HepG2 (cell line): ENCODE measurements at regions not wholly inside any gene's neighbourhood (a gene's known extent, or its start where the extent isn't known, plus 50 kb on each side); places are given as distances from the start of the nearest gene placed in this dataset.

Experiments
- ATAC-seq: fragments of 200-7000 bp; cut with Tn5 transposase; 3 replicates; pipeline ENCODE4 v1.9.1; 2020; ENCODE audit warnings: mild to moderate bottlenecking, moderate library complexity
- BruUV-seq: library from RNA; stranded (reverse); fragments of 400-500 nt; replicated peaks from 2 replicates; lab custom pipeline; 2021; lab: Mats Ljungman, UMichigan
- CTCF ChIA-PET: fragments of 300-600 bp; formaldehyde crosslinking; extraction: SDS; loops from one replicate; lab custom pipeline; 2021; ENCODE audit warnings: low total read pairs, inconsistent platforms, low intra/inter-chr PET ratio; lab: Yijun Ruan, JAX
- POLR2A ChIA-PET: fragments of 350-600 bp; sonication (Branson Sonifier 250); formaldehyde crosslinking; loops from one replicate; lab custom pipeline; 2020; ENCODE audit warnings: antibody characterized with exemption, inconsistent platforms; lab: Yijun Ruan, JAX
- DNase-seq: peaks from one replicate; pipeline ENCODE4 v3.0.0-alpha.2; 2015; ENCODE audit warnings: low spot score
- FAIRE-seq: peaks from 3 replicates; lab custom pipeline; 2011; peaks lifted over from hg19 to GRCh38; lab: Jason Lieb, UNC
- H2AFZ ChIP-seq: one replicate; pipeline ENCODE4 v1.6.1; 2011; ENCODE audit warnings: low read length, inconsistent platforms
- H3K27ac ChIP-seq: fragments of 300-600 bp; 3 replicates; pipeline ENCODE4 v1.8.0; 2011; ENCODE audit warnings: mixed run types, mild to moderate bottlenecking, mixed read lengths, low read length, inconsistent platforms; ENCODE audit not compliant: insufficient read depth; ENCODE audit errors: extremely low read length
- H3K27me3 ChIP-seq, 2 experiments: fragments of 200-600 bp in 1 of 2; 2 replicates in 1 of 2; 3 replicates in 1 of 2; pipeline versions ENCODE4 v1.6.0 to v1.8.0; 2011; ENCODE audit warnings: low read length in 2 of 2, mild to moderate bottlenecking in 2 of 2, moderate library complexity in 2 of 2, inconsistent platforms in 1 of 2; ENCODE audit not compliant: insufficient read depth in 2 of 2, control insufficient read depth in 1 of 2
- H3K36me3 ChIP-seq, 2 experiments: fragments of 200-600 bp in 1 of 2; replicated peaks in 1 of 2; 2 replicates in 1 of 2; 3 replicates in 1 of 2; pipeline versions ENCODE4 v1.5.1 to v1.8.0; 2011; ENCODE audit warnings: low read length in 2 of 2, inconsistent platforms in 1 of 2; ENCODE audit not compliant: insufficient read depth in 2 of 2, control insufficient read depth in 1 of 2
- H3K4me1 ChIP-seq: 2 replicates; pipeline ENCODE4 v1.5.1; 2012; ENCODE audit warnings: low read length, inconsistent platforms; ENCODE audit not compliant: insufficient read depth
- H3K4me2 ChIP-seq: 2 replicates; pipeline ENCODE4 v1.6.0; 2011; ENCODE audit warnings: low read depth, low read length, inconsistent platforms
- H3K4me3 ChIP-seq, 3 experiments: fragments of 200-600 bp in 1 of 3; sonication (generic), shearing (Covaris generic) in 1 of 3; replicated peaks in 1 of 3; 2 replicates each; pipeline ENCODE4 v1.5.1; 2011 to 2016; ENCODE audit warnings: low read length in 3 of 3, inconsistent platforms in 2 of 3, low read depth in 2 of 3, mild to moderate bottlenecking in 2 of 3, control low read depth in 1 of 3, mixed read lengths in 1 of 3; ENCODE audit not compliant: insufficient read depth in 1 of 3
- H3K79me2 ChIP-seq: one replicate; pipeline ENCODE4 v1.6.1; 2011; ENCODE audit warnings: low read length, inconsistent platforms; ENCODE audit not compliant: insufficient read depth
- H3K9ac ChIP-seq: 2 replicates; pipeline ENCODE4 v1.6.0; 2011; ENCODE audit warnings: mild to moderate bottlenecking, low read depth, low read length, inconsistent platforms; ENCODE audit not compliant: insufficient read depth
- H3K9me3 ChIP-seq: 2 replicates; pipeline ENCODE4 v1.5.1; 2012; ENCODE audit warnings: mild to moderate bottlenecking, low read length
- H4K20me1 ChIP-seq: 2 replicates; pipeline ENCODE4 v1.6.0; 2011; ENCODE audit warnings: inconsistent platforms, mild to moderate bottlenecking, low read length, moderate library complexity; ENCODE audit not compliant: insufficient read depth
- BCL6 ChIP-seq: IDR thresholded peaks from 2 replicates; pipeline ENCODE4 v1.6.1; 2016; ENCODE audit warnings: missing genetic modification reagents, missing compliant biosample characterization
- BRD4 ChIP-seq: sonication (generic); formaldehyde crosslinking; IDR thresholded peaks from 2 replicates; pipeline ENCODE4 v1.4.0; 2020; ENCODE audit warnings: missing genetic modification reagents
- CEBPB ChIP-seq: IDR thresholded peaks from 2 replicates; pipeline ENCODE4 v1.6.1; 2011; ENCODE audit warnings: low read depth, low read length, improper control_type of control experiment, borderline replicate concordance
- ESRRA ChIP-seq: sonication (generic); formaldehyde crosslinking; IDR thresholded peaks from 2 replicates; pipeline ENCODE4 v1.5.1; 2020; ENCODE audit warnings: mild to moderate bottlenecking, low read depth, missing genetic modification reagents
- GABPA ChIP-seq, 2 experiments: IDR thresholded peaks; 2 replicates each; pipeline ENCODE4 v1.6.1; 2011 to 2016; ENCODE audit warnings: low read depth in 2 of 2, low read length in 1 of 2, missing biosample characterization in 1 of 2, missing genetic modification characterization in 1 of 2
- IKZF1 ChIP-seq: fragments of 450-650 bp; IDR thresholded peaks from 2 replicates; pipeline ENCODE4 v1.7.1; 2016
- KDM3A ChIP-seq: IDR thresholded peaks from 2 replicates; pipeline ENCODE4 v1.6.1; 2018; ENCODE audit warnings: low read depth, missing compliant biosample characterization
- PRMT3 ChIP-seq: sonication (generic); formaldehyde crosslinking; IDR thresholded peaks from 2 replicates; pipeline ENCODE4 v1.8.1; 2022; ENCODE audit warnings: low read depth, mild to moderate bottlenecking, moderate library complexity, missing genetic modification reagents, borderline replicate concordance
- RARG ChIP-seq: sonication (generic); formaldehyde crosslinking; IDR thresholded peaks from 2 replicates; pipeline ENCODE4 v1.4.0; 2020; ENCODE audit warnings: low read depth, mild to moderate bottlenecking, missing genetic modification reagents
- RBAK ChIP-seq: sonication (generic); formaldehyde crosslinking; IDR thresholded peaks from 2 replicates; pipeline ENCODE4 v1.5.1; 2020; ENCODE audit warnings: mild to moderate bottlenecking, missing genetic modification reagents
- TGIF2 ChIP-seq: IDR thresholded peaks from 2 replicates; pipeline ENCODE4 v1.6.1; 2016; ENCODE audit warnings: control low read depth, missing compliant biosample characterization
- THYN1 ChIP-seq: sonication (generic); formaldehyde crosslinking; IDR thresholded peaks from 2 replicates; pipeline ENCODE4 v1.8.1; 2023; ENCODE audit warnings: low read depth, mild to moderate bottlenecking, moderate library complexity, missing genetic modification reagents, borderline replicate concordance
- ZMYM2 ChIP-seq: sonication (generic); formaldehyde crosslinking; IDR thresholded peaks from 2 replicates; pipeline ENCODE4 v1.8.0; 2022; ENCODE audit warnings: mild to moderate bottlenecking, missing genetic modification reagents
- ZNF564 ChIP-seq: sonication (generic); formaldehyde crosslinking; IDR thresholded peaks from 2 replicates; pipeline ENCODE4 v1.8.1; 2023; ENCODE audit warnings: mild to moderate bottlenecking, missing genetic modification reagents
- ZNF674 ChIP-seq: sonication (generic); formaldehyde crosslinking; IDR thresholded peaks from 2 replicates; pipeline ENCODE4 v1.5.0; 2020; ENCODE audit warnings: low read depth, mild to moderate bottlenecking, missing genetic modification reagents
- ZNF777 ChIP-seq: sonication (generic); formaldehyde crosslinking; IDR thresholded peaks from 2 replicates; pipeline ENCODE4 v1.4.0; 2020; ENCODE audit warnings: missing genetic modification reagents
- WGBS: methylation state at CpG from one replicate; pipeline ENCODE4 v1.1.6; 2017; ENCODE audit warnings: low lambda C conversion rate; 5-methylcytosine and 5-hydroxymethylcytosine counted together
- in situ Hi-C: cut with HindIII; loops from 2 replicates; pipeline ENCODE4 v1.10.0; 2017; ENCODE audit warnings: low pct_unique_long_range_greater_than_20kb; ENCODE audit not compliant: extremely low pct_ligation_motif_present
- intact Hi-C: fragments of 100-400 bp; cut with micrococcal nuclease; formaldehyde crosslinking; loops from one replicate; pipeline ENCODE4 v1.10.0; 2022; ENCODE audit not compliant: unreplicated experiment
- TF ChIP-seq, protein P1 (sequence below): conservative IDR thresholded peaks from 2 replicates; pipeline ENCODE4 v1.6.1; 2018; ENCODE audit warnings: missing genetic modification reagents
- TF ChIP-seq, protein P2 (sequence below): sonication (generic); formaldehyde crosslinking; IDR thresholded peaks from 2 replicates; pipeline ENCODE4 v1.5.0; 2020; ENCODE audit warnings: missing genetic modification reagents, mild to moderate bottlenecking, borderline replicate concordance
- TF ChIP-seq, protein P3 (sequence below): sonication (generic); formaldehyde crosslinking; IDR thresholded peaks from 2 replicates; pipeline ENCODE4 v1.8.1; 2023; ENCODE audit warnings: missing genetic modification reagents, mild to moderate bottlenecking, borderline replicate concordance

DNA sequence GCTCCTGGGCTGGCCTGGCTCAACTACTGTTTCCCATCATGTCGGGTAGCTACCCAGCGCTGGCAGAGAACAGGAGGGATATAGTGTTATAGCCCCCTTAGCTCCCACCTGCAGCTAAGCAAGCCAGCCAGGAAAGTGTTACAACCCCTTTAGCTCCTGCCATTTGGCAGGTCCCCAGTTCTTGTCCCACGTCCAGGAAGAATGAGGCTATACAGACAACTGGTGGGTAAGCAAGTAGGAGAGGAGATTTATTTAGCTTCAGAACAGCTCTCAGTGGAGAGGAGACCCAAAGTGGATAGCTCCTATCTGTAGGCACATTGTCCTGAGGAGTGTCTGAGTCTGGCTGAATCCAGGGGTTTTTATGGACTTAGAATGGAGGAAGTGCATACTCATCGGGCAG lies 741.1 kb upstream of the B3GALT2 start:
- FAIRE-seq (no peak), ATAC-seq (no peak), DNase-seq (no peak)
- ChIA-PET POLR2A (no interaction called here), CTCF (no interaction called here)
- WGBS, result 0% methylated on average over 4 of the region's 4 CpGs
- Histone ChIP-seq H3K9ac (no peak overlapping the region), H3K79me2 (no peaks in the 10 kb centered on the region), H2AFZ (no peak overlapping the region), H3K9me3 (peaks cover 10% of the 10 kb centered on the region), H3K27me3 (no peaks in the 10 kb centered on the region; a peak in 1 of 5 replicates), H3K4me3 (no peak overlapping the region), H3K36me3 (no peaks in the 10 kb centered on the region), H3K4me1 (no peaks in the 10 kb centered on the region), H4K20me1 (no peaks in the 10 kb centered on the region), H3K4me2 (no peak overlapping the region), H3K27ac (no peak overlapping the region)
- TF ChIP-seq, protein P1, sequence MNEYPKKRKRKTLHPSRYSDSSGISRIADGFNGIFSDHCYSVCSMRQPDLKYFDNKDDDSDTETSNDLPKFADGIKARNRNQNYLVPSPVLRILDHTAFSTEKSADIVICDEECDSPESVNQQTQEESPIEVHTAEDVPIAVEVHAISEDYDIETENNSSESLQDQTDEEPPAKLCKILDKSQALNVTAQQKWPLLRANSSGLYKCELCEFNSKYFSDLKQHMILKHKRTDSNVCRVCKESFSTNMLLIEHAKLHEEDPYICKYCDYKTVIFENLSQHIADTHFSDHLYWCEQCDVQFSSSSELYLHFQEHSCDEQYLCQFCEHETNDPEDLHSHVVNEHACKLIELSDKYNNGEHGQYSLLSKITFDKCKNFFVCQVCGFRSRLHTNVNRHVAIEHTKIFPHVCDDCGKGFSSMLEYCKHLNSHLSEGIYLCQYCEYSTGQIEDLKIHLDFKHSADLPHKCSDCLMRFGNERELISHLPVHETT, result no peak
- TF ChIP-seq, protein P2, sequence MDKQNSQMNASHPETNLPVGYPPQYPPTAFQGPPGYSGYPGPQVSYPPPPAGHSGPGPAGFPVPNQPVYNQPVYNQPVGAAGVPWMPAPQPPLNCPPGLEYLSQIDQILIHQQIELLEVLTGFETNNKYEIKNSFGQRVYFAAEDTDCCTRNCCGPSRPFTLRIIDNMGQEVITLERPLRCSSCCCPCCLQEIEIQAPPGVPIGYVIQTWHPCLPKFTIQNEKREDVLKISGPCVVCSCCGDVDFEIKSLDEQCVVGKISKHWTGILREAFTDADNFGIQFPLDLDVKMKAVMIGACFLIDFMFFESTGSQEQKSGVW (CRISPR knock-in tag), result no peak
- TF ChIP-seq ZNF777, result no peak
- in situ Hi-C loops (no loop called here), intact Hi-C loops (no loop called here)
- no TSS peak for BruUV-seq

DNA sequence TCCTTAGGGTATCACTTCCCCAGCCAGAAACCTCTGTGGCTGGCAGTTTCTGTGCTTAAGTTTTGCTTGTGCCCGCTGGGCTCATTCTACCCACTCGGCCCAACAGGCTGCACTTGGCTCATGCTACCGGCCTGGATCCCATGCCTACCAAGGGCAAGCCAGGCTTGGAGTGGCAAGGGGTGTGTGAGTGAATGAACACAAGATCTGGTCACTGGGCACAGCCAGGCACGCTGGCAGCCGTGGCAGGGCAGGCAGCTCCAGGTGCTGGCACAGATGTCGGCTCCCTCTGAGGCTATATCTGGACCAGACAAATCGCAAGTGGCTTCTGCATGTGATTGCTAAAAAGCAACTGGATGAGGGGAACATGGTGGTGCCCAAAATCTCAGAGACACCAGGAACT lies 740.5 kb upstream of the B3GALT2 start:
- 0% methylated on average over 2 of the region's 7 CpGs for WGBS
- in situ Hi-C loops (no loop called here), intact Hi-C loops (no loop called here)
- Histone ChIP-seq H3K9ac (no peak overlapping the region), H3K79me2 (no peaks in the 10 kb centered on the region), H3K4me1 (no peaks in the 10 kb centered on the region), H3K4me2 (no peak overlapping the region), H4K20me1 (no peaks in the 10 kb centered on the region), H3K4me3 (no peak overlapping the region), H3K27me3 (no peaks in the 10 kb centered on the region; a peak in 1 of 5 replicates), H3K36me3 (no peaks in the 10 kb centered on the region), H3K9me3 (peaks cover 10% of the 10 kb centered on the region), H2AFZ (no peak overlapping the region), H3K27ac (no peak overlapping the region)
- FAIRE-seq (no peak), DNase-seq (no peak), ATAC-seq (no peak)
- POLR2A ChIA-PET, result no interaction called here
- TF ChIP-seq RBAK (CRISPR knock-in tag) (no peak), THYN1 (CRISPR knock-in tag) (no peak), ZNF674 (CRISPR knock-in tag) (no peak), PRMT3 (CRISPR knock-in tag) (no peak), ZNF564 (CRISPR knock-in tag) (no peak), BRD4 (no peak), IKZF1 (no peak), TGIF2 (no peak), ESRRA (no peak), RARG (CRISPR knock-in tag) (no peak), GABPA (IDR thresholded peaks at IDR 0.05; ENCODE audit: low read depth, low read length) (no peak), GABPA (CRISPR knock-in tag; IDR thresholded peaks at IDR 0.05; ENCODE audit: low read depth) (no peak), BCL6 (no peak), CEBPB (no peak), ZMYM2 (CRISPR knock-in tag) (no peak), KDM3A (CRISPR knock-in tag) (no peak)
- TF ChIP-seq, protein P3, sequence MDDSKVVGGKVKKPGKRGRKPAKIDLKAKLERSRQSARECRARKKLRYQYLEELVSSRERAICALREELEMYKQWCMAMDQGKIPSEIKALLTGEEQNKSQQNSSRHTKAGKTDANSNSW (CRISPR knock-in tag), result no peak
- CTCF ChIA-PET, result no interaction called here
- BruUV-seq, result no TSS peak
